C4-2B (cell line): ENCODE measurements at regions not wholly inside any gene's neighbourhood (a gene's known extent, or its start where the extent isn't known, plus 50 kb on each side); places are given as distances from the start of the nearest gene placed in this dataset.
"Not testable (repeated sequence)": the region's sequence is repeated elsewhere in the genome, so short reads cannot be mapped to it uniquely, and the experiment has no call there.

Source experiments
- H3K27ac ChIP-seq: fragments of 450-650 bp; 2 replicates; pipeline ENCODE4 v1.5.1; 2017
- ZFX ChIP-seq: fragments of 450-650 bp; IDR thresholded peaks from 2 replicates; pipeline ENCODE4 v1.6.1; 2017
- TF ChIP-seq, protein P1 (sequence below): fragments of 450-650 bp; conservative IDR thresholded peaks from 2 replicates; pipeline ENCODE4 v1.5.1; 2017; ENCODE audit warnings: mild to moderate bottlenecking

DNA sequence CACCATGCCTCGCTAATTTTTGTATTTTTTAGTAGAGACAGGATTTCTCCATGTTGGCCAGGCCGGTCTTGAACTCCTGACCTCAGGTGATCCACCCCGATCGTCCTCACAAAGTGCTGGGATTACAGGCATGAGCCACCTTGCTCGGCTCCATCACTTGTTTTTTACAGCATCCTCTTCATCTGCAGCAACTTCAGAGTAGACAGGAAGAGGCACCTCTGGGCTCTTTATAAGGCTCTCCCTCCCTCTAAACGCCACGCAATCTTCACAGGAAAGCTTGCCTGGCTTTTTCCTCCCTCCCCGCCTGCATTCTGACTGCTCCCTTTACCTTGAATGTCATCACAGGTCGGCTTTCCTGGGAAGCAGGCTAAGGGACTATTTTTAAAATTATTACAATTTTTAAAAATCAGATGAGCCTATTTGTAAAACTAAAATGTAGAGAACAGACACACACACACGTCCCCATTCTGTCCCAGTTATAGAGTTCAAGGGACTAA, 111.5 kb upstream of the LDB2 start:
- no peak overlapping the region for H3K27ac ChIP-seq
- TF ChIP-seq, protein P1, sequence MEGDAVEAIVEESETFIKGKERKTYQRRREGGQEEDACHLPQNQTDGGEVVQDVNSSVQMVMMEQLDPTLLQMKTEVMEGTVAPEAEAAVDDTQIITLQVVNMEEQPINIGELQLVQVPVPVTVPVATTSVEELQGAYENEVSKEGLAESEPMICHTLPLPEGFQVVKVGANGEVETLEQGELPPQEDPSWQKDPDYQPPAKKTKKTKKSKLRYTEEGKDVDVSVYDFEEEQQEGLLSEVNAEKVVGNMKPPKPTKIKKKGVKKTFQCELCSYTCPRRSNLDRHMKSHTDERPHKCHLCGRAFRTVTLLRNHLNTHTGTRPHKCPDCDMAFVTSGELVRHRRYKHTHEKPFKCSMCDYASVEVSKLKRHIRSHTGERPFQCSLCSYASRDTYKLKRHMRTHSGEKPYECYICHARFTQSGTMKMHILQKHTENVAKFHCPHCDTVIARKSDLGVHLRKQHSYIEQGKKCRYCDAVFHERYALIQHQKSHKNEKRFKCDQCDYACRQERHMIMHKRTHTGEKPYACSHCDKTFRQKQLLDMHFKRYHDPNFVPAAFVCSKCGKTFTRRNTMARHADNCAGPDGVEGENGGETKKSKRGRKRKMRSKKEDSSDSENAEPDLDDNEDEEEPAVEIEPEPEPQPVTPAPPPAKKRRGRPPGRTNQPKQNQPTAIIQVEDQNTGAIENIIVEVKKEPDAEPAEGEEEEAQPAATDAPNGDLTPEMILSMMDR, result no peak
- no peak for TF ChIP-seq ZFX

DNA sequence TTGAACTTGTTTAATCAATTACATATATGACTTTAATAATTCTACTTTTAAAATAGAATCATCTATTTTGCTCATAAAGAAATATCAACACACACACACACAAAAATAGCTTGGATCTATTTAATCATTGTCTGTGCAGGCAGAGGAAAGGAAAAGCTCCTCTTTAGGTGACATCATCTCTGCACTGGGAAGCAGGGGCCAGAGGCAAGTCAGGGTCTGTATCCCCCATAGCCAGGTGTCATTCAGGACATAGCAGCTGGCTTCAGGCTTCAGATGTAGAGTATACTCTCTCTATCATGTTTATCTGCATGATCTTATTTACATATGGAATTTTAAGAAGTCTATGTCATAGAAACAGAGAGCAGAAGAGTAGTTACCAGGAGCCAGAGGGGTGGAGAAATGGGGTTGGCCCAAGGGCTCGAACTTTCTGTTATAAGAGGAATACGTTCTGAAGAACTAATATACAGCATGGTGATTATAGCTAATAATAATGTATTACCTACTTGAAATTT, 110.4 kb upstream of the LDB2 start:
- TF ChIP-seq, protein P1, result no peak
- TF ChIP-seq ZFX, result no peak
- no peak overlapping the region for H3K27ac ChIP-seq

DNA sequence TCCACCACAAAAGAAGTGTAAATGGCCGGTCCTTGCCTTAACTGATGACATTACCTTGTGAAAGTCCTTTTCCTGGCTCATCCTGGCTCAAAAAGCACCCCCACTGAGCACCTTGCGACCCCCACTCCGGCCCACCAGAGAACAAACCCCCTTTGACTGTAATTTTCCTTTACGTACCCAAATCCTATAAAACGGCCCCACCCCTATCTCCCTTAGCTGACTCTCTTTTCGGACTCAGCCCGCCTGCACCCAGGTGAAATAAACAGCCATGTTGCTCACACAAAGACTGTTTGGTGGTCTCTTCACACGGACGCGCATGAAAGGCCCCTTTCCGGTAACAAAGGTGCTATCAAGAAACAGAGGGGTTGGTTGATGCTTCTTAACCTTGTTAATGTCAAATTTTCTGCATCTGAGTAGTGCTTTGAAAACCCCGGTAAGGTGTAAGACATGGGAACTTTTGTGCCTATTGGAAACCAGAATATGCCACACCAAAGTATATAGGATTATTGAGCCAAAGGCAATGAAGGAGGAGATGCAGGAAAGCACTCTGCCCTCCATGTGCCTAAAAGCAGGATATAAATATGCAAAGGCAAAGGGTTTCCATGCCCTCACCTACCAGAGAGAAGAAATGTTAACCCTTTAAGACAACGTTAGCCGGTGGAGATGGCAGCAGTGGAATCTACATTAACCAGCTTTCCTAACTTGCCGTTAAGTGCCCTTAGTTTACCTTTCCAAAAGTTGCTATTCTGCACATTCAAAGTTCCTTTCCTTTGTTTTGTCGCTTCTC, 105.4 kb upstream of the LDB2 start:
- not testable (repeated sequence) for H3K27ac ChIP-seq

DNA sequence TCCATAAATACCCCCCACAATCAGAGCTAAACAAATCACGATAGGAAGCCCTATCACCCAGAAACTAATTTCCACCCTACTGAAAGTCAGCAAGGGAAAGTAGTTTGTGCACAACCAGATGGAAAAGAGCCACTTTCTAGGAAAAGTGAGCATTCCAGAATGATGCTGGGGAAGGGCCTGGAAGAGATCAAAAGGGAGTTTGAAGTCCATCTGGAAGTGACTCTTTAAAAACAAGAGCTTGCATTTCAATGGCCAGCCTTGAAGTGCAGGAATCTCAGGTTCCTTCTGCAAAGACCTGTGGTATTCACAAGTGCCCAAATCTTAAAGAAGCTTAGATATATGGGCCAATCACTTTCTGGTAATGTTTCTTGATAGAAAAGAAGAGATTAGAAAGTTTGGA, 97.0 kb upstream of the LDB2 start:
- H3K27ac ChIP-seq, result no peak overlapping the region
- TF ChIP-seq ZFX, result no peak

DNA sequence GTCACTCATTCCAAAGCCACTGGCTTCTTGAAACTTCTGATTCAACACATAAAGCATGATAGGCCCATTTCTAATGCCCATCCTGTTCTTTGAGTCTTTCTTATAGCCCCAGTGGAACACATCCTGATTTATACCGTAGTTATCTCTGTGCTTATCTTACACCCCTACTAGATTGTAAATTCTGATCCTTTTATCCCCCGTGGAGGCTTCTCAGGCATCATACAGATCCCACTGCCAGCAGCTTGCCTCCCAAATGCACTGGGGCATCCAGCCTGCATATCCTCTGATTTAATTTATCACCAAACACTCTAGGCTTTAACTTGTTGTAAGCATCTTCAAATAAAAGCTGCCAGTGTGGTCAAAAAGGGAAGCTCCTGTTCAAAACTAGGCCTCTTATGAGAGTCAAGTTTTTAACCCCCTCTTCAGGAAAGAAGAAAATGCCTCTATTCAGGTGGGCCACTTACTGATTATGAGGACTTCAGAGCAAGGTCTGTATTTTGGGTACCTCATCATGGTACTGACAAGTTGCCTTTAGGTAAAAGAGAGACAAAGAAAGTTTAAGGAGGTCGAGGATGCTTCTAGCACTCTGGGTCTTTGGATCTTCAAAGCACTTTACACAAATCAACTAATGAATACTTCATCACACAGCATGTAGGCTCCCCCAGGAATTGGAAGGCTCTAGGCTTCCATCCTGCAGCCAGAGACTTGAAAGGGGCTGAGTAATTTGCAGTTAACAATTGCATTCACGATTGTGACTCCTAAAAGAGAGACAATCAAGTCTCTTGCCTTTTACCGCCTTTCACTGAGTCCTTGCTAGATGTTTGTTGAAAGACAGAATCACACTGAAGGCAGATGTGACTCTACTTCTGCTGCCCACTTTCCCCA, 95.8 kb upstream of the LDB2 start:
- no peak for TF ChIP-seq ZFX
- TF ChIP-seq, protein P1, result no peak
- no peak overlapping the region for H3K27ac ChIP-seq

DNA sequence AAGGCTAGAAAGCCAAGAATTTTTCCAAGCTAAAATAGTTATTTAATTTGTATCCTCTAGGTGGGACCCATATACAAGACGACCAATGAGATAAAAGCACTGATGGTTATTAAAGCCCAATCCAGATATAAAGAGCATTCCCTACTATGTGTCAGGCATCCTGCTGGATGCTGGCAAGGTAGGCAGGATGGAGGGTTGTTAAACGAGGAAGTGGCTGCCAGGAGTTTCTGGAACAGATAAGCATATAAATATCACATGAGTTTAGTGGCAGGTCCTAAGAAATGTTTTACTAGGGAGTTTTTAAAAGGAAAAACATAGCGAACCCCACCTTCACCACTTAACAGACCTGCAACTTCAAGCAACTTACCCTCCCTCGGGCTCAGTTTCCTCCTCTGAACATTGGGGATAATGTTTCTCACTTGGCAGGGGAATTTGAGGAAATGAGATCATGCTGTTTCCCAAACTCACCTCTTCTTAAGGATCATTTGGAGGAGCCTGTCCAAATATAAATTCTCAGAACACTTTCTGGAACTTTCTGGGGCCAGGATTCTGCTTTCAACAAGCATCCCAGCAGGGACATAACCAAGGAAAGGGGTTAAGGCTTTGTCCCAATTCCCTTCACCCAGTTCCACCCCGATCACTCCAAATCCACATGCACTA, 94.3 kb upstream of the LDB2 start:
- no peak overlapping the region for H3K27ac ChIP-seq
- no peak for TF ChIP-seq ZFX
- TF ChIP-seq, protein P1, result no peak

DNA sequence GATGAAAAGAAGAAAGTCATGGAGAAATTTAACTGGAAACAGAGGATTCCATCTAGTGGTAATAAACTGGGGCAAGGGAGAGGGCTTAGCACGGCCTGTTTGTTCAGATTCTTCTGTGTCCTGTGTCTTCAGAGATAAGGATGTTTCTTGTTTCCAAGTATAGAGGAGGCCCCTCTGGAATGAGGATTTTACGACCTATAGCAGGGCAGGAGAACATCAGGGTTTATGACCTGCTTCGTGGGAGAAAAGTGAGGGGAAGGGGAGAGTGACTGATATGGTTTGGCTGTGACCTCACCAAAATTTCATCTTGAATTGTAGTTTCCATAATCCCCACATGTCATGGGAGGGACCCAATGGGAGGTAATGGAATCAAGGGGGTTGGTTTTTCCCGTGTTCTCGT, 93.0 kb upstream of the LDB2 start:
- TF ChIP-seq, protein P1, result no peak
- no peak for TF ChIP-seq ZFX

DNA sequence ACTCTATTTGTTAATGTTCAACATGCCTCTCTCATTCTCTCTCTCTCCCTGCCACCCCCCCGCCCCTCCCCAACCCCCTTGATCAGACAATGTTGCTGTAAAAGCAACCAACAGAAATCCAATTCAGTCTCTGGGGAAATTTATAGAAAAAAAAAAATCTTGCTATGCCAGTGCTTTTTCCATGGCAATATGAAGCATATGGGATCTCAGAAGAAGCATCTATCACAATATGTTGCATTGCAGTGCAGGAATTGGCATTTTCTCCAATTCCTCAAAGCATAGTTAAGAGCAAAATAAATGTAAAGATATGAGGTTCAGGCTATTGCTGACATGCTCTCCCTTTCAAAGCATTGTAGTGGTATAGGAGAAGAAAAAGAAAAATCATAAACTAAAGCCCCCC, 90.9 kb upstream of the LDB2 start:
- no peak overlapping the region for H3K27ac ChIP-seq
- TF ChIP-seq, protein P1, result no peak
- no peak for TF ChIP-seq ZFX

More for the DNA sequence above, 93.0 kb upstream of the LDB2 start:
- no peak overlapping the region for H3K27ac ChIP-seq
